K562 (cell line): ENCODE measurements at regions not wholly inside any gene's neighbourhood (a gene's known extent, or its start where the extent isn't known, plus 50 kb on each side); places are given as distances from the start of the nearest gene placed in this dataset.
A peak's percentile ranks its signal among the peaks of the same experiment; 100 is the strongest.

Source experiments
- ATAC-seq: fragments of 200-7000 bp; cut with Tn5 transposase; 3 replicates; pipeline ENCODE4 v1.9.1; 2020; ENCODE audit warnings: moderate library complexity
- BruUV-seq: library from RNA; stranded (reverse); fragments of 400-500 nt; replicated peaks from 2 replicates; lab custom pipeline; 2021; lab: Mats Ljungman, UMichigan
- CTCF ChIA-PET: fragments of 300-600 bp; formaldehyde crosslinking; extraction: SDS; loops from one replicate; lab custom pipeline; 2021; ENCODE audit warnings: low intra/inter-chr PET ratio; lab: Yijun Ruan, JAX
- POLR2A ChIA-PET: fragments of 300-600, 350-650 bp; sonication (Branson Sonifier 250); formaldehyde crosslinking; extraction: SDS; loops from one replicate; lab custom pipeline; 2021; ENCODE audit warnings: antibody characterized with exemption, inconsistent platforms; lab: Yijun Ruan, JAX
- DNase-seq, 4 experiments: peaks; one replicate each; pipeline versions ENCODE4 v3.0.0 to v3.0.0-alpha.2; 2011 to 2018; ENCODE audit warnings: low spot score in 3 of 4, mixed read lengths in 3 of 4; ENCODE audit errors: extremely low read depth in 1 of 4
- FAIRE-seq: peaks from 2 replicates; lab custom pipeline; 2011; peaks lifted over from hg19 to GRCh38; lab: Jason Lieb, UNC
- H2AFZ ChIP-seq: 2 replicates; pipeline ENCODE4 v1.6.0; 2011; ENCODE audit warnings: low read depth, low read length, control low read depth, inconsistent platforms
- H3K27ac ChIP-seq: fragments of 200-600 bp; 3 replicates; pipeline ENCODE4 v1.8.0; 2011; ENCODE audit warnings: low read depth, mild to moderate bottlenecking, control low read depth, inconsistent platforms, low read length, moderate library complexity, mixed read lengths; ENCODE audit errors: extremely low read depth
- H3K27me3 ChIP-seq, 2 experiments: fragments of 300-600 bp in 1 of 2; 2 replicates in 1 of 2; 3 replicates in 1 of 2; pipeline versions ENCODE4 v1.6.0 to v1.8.0; 2011; ENCODE audit warnings: inconsistent platforms in 2 of 2, low read length in 2 of 2, mild to moderate bottlenecking in 1 of 2, mixed read lengths in 1 of 2, moderate library complexity in 1 of 2; ENCODE audit not compliant: control insufficient read depth in 2 of 2, insufficient read depth in 2 of 2
- H3K36me3 ChIP-seq: fragments of 300-600 bp; 3 replicates; pipeline ENCODE4 v1.8.0; 2011; ENCODE audit warnings: mild to moderate bottlenecking, low read length, inconsistent platforms; ENCODE audit not compliant: control insufficient read depth, insufficient read depth
- H3K4me1 ChIP-seq, 2 experiments: fragments of 200-600 bp in 1 of 2; replicated peaks in 1 of 2; 2 replicates in 1 of 2; 3 replicates in 1 of 2; pipeline versions ENCODE4 v1.5.1 to v1.8.0; 2011; ENCODE audit warnings: inconsistent platforms in 2 of 2, low read length in 2 of 2, mild to moderate bottlenecking in 1 of 2, mixed read lengths in 1 of 2, moderate library complexity in 1 of 2; ENCODE audit not compliant: control insufficient read depth in 2 of 2, insufficient read depth in 2 of 2
- H3K4me2 ChIP-seq: 2 replicates; pipeline ENCODE4 v1.6.1; 2011; ENCODE audit warnings: low read length, control low read depth, inconsistent platforms, mixed read lengths; ENCODE audit not compliant: insufficient read depth
- H3K4me3 ChIP-seq: fragments of 200-600 bp; sonication (generic), shearing (Covaris generic); 2 replicates; pipeline ENCODE4 v1.5.1; 2016; ENCODE audit warnings: control low read depth, inconsistent platforms
- H3K79me2 ChIP-seq: fragments of 200-600 bp; 3 replicates; pipeline ENCODE4 v1.8.0; 2011; ENCODE audit warnings: low read length, inconsistent platforms; ENCODE audit not compliant: control insufficient read depth, insufficient read depth
- H3K9ac ChIP-seq, 2 experiments: 2 replicates each; pipeline versions ENCODE4 v1.6.0 to v1.6.1; 2011; ENCODE audit warnings: low read depth in 2 of 2, low read length in 2 of 2, control low read depth in 1 of 2, inconsistent platforms in 1 of 2, mild to moderate bottlenecking in 1 of 2, mixed read lengths in 1 of 2; ENCODE audit not compliant: insufficient read depth in 1 of 2
- H3K9me1 ChIP-seq: one replicate; pipeline ENCODE4 v1.6.0; 2011; ENCODE audit warnings: inconsistent platforms, mild to moderate bottlenecking, low read length, moderate library complexity; ENCODE audit not compliant: control insufficient read depth, insufficient read depth
- H3K9me3 ChIP-seq: replicated peaks from 2 replicates; pipeline ENCODE4 v1.5.1; 2011; ENCODE audit warnings: low read depth, low read length, inconsistent platforms; ENCODE audit not compliant: control insufficient read depth, insufficient read depth
- H4K20me1 ChIP-seq: replicated peaks from 2 replicates; pipeline ENCODE4 v1.6.1; 2011; ENCODE audit warnings: low read length, inconsistent platforms, mixed read lengths; ENCODE audit not compliant: control insufficient read depth, insufficient read depth
- OTX1 ChIP-seq: fragments of 450-650 bp; formaldehyde crosslinking; IDR thresholded peaks from 2 replicates; pipeline ENCODE4 v1.4.0; 2022; ENCODE audit warnings: mild to moderate bottlenecking
- WGBS: fragments of 100-300 bp; shearing (Covaris generic); methylation state at CpG from one replicate; pipeline ENCODE4 v1.1.6; 2016; ENCODE audit warnings: low coverage, mixed read lengths; ENCODE audit not compliant: insufficient coverage; ENCODE audit errors: missing lambda C conversion rate; 5-methylcytosine and 5-hydroxymethylcytosine counted together
- in situ Hi-C: fragments of 300-500 bp; cut with MboI; formaldehyde crosslinking; loops from 4 replicates; pipeline ENCODE4 v1.15.0; 2018; ENCODE audit warnings: inconsistent platforms, mixed read lengths
- intact Hi-C: fragments of 100-400 bp; cut with micrococcal nuclease; formaldehyde crosslinking; loops from 2 replicates; pipeline ENCODE4 v1.14.2; 2022
- TF ChIP-seq, protein P1 (sequence below), 3 experiments: fragments of 200-800 bp in 1 of 3; fragments of 250-450 bp in 1 of 3; fragments of 450-650 bp in 1 of 3; sonication (Bioruptor Pico) in 1 of 3; sonication (Bioruptor generic) in 1 of 3; formaldehyde crosslinking in 1 of 3; IDR thresholded peaks; 2 replicates each; pipeline versions ENCODE4 v1.6.1 to v1.8.0; 2016 to 2022; ENCODE audit warnings: mild to moderate bottlenecking in 2 of 3, missing genetic modification characterization in 2 of 3, missing compliant biosample characterization in 1 of 3, moderate library complexity in 1 of 3

DNA sequence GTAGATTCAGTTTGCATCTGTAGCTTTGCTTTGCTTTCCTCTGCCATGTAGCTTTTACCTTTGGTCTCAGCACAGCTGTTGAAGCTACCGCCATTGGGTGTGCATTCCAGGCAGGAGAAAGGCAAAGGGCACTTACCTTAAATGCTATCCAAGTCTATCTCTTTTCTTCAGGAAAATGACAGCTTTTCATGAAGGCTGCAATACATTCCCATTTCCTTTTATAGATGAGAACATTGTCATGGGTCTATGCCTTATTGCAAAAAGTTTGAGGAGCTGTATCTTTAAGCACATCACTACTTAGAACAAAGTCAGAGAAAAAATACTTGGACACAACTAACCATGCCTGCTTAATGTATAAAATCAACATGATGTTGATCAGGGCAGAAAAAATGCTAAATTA is 266.8 kb downstream of the DOK5 start:
- Histone ChIP-seq H2AFZ (no peak overlapping the region), H4K20me1 (no peaks in the 10 kb centered on the region), H3K4me2 (no peak overlapping the region), H3K79me2 (no peaks in the 10 kb centered on the region), H3K9me1 (no peaks in the 10 kb centered on the region)
- DNase-seq: no peak
- WGBS: 7% methylated on average over 1 of the region's 1 CpG
- TF ChIP-seq, protein P1, sequence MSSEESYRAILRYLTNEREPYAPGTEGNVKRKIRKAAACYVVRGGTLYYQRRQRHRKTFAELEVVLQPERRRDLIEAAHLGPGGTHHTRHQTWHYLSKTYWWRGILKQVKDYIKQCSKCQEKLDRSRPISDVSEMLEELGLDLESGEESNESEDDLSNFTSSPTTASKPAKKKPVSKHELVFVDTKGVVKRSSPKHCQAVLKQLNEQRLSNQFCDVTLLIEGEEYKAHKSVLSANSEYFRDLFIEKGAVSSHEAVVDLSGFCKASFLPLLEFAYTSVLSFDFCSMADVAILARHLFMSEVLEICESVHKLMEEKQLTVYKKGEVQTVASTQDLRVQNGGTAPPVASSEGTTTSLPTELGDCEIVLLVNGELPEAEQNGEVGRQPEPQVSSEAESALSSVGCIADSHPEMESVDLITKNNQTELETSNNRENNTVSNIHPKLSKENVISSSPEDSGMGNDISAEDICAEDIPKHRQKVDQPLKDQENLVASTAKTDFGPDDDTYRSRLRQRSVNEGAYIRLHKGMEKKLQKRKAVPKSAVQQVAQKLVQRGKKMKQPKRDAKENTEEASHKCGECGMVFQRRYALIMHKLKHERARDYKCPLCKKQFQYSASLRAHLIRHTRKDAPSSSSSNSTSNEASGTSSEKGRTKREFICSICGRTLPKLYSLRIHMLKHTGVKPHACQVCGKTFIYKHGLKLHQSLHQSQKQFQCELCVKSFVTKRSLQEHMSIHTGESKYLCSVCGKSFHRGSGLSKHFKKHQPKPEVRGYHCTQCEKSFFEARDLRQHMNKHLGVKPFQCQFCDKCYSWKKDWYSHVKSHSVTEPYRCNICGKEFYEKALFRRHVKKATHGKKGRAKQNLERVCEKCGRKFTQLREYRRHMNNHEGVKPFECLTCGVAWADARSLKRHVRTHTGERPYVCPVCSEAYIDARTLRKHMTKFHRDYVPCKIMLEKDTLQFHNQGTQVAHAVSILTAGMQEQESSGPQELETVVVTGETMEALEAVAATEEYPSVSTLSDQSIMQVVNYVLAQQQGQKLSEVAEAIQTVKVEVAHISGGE (CRISPR knock-in tag; IDR thresholded peaks at IDR 0.05): peak in 1 of 3 experiments; percentile 70; a peak in 2 of 6 replicates
- no peak for TF ChIP-seq OTX1 (CRISPR knock-in tag)
- TF ChIP-seq, all 486 proteins: peak for 1
- no peak for ATAC-seq
- ChIA-PET POLR2A (no interaction called here), CTCF (no interaction called here)
- intact Hi-C loops: no loop called here
- FAIRE-seq: no peak
- Histone ChIP-seq H3K27me3 (no peaks in the 10 kb centered on the region), H3K9ac (no peak overlapping the region), H3K4me1 (no peaks in the 10 kb centered on the region), H3K4me3 (no peak overlapping the region), H3K27ac (no peak overlapping the region), H3K36me3 (no peaks in the 10 kb centered on the region), H3K9me3 (no peaks in the 10 kb centered on the region)
- in situ Hi-C loops: no loop called here
- no TSS peak for BruUV-seq
